ENCODE measurements at regions not wholly inside any gene's neighbourhood (a gene's known extent, or its start where the extent isn't known, plus 50 kb on each side); places are given as distances from the start of the nearest gene placed in this dataset.

DNA sequence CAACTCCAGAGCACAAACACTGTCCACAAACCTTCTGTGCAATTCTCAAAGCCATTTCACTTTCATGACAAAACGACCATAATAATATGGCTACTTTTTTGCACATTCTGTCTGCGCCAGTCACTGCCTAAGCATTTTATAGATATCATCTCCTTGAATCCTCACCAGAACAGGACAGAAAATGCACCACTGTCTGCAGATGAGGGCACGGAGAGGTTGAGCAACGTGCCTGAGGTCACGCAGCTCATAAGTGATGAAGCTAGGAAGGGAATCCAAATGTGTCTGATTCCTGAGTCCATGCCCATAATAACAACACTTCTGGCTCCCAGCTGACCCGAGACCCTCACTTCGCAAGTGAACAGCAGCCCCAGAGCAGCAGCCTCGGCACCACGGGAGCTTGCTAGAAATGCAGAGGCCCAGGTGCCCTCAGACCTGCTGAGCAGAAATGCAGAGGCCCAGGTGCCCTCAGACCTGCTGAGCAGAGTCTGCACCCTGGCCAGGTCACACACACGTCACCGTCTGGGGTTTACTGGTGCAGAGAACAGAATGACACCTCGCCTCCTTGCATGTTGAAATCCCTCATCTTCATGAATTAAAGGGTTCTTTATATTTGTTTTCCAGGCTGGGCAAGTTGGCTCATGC is 265.2 kb downstream of the BMP7 start:
- no peak for DNase-seq (ENCODE audit: unreplicated experiment)
- TF ChIP-seq, protein P1, sequence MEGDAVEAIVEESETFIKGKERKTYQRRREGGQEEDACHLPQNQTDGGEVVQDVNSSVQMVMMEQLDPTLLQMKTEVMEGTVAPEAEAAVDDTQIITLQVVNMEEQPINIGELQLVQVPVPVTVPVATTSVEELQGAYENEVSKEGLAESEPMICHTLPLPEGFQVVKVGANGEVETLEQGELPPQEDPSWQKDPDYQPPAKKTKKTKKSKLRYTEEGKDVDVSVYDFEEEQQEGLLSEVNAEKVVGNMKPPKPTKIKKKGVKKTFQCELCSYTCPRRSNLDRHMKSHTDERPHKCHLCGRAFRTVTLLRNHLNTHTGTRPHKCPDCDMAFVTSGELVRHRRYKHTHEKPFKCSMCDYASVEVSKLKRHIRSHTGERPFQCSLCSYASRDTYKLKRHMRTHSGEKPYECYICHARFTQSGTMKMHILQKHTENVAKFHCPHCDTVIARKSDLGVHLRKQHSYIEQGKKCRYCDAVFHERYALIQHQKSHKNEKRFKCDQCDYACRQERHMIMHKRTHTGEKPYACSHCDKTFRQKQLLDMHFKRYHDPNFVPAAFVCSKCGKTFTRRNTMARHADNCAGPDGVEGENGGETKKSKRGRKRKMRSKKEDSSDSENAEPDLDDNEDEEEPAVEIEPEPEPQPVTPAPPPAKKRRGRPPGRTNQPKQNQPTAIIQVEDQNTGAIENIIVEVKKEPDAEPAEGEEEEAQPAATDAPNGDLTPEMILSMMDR (IDR thresholded peaks at IDR 0.05; ENCODE audit: unreplicated experiment), result no peak

DNA sequence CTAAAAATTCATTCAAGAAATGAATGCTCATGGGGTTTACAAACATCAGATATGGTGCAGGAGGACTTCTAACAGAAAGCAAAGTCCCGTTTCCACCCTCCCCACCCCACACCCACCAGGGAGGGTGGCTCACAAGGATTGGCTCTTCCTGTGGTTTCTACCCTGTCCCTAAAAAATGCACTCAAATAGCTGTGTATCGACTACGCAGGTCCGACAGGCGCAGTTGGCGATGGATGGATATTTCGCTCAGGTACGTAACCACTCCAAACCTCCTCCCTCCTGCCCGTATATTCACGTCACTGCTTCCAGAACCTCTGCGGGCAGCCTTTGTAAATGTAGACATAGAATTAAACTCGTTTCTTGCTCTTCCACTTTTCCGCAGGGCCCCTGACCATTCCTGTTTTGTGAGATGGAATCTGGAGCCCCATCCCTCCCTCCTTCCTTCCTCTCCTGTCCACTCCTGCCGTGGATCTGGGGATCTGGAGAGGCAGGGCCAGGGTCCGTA is 264.3 kb downstream of the BMP7 start:
- peaks cover 8% of the 10 kb centered on the region for H3K27me3 Mint-ChIP-seq (ENCODE audit: insufficient read depth, unreplicated experiment)
- intact Hi-C loops (cut with micrococcal nuclease), result no loop called here
- H3K4me3 Mint-ChIP-seq (ENCODE audit: unreplicated experiment), result no peak overlapping the region
- H3K4me1 Mint-ChIP-seq (ENCODE audit: insufficient read depth, unreplicated experiment), result peaks cover 6% of the 10 kb centered on the region
- no peak for DNase-seq (ENCODE audit: unreplicated experiment)
- ChIA-PET POLR2A (interaction anchor here (0.7 kb wide), 1 partner anchor 11 kb away, joined by 3 read pairs; no protein-coding TSS in a partner anchor), CTCF (no interaction called here)
- TF ChIP-seq, protein P1 (IDR thresholded peaks at IDR 0.05; ENCODE audit: unreplicated experiment), result no peak
- no peak overlapping the region for H3K27ac Mint-ChIP-seq (ENCODE audit: low read depth, unreplicated experiment)
- H3K36me3 Mint-ChIP-seq (ENCODE audit: insufficient read depth, unreplicated experiment), result no peaks in the 10 kb centered on the region
- BruUV-seq (replicated peaks), result no TSS peak
- no peaks in the 10 kb centered on the region for H3K9me3 Mint-ChIP-seq (ENCODE audit: unreplicated experiment)

More for the DNA sequence above, 265.2 kb downstream of the BMP7 start:
- H3K4me3 Mint-ChIP-seq (ENCODE audit: unreplicated experiment), result no peak overlapping the region
- ChIA-PET CTCF (interaction anchor here (0.7 kb wide), 1 partner anchor 60 kb away, joined by 3 read pairs; no protein-coding TSS in a partner anchor), POLR2A (interaction anchor here (0.7 kb wide), 1 partner anchor 10 kb away, joined by 3 read pairs; no protein-coding TSS in a partner anchor)
- no peaks in the 10 kb centered on the region for H3K9me3 Mint-ChIP-seq (ENCODE audit: unreplicated experiment)
- no TSS peak for BruUV-seq (replicated peaks)
- intact Hi-C loops (cut with micrococcal nuclease), result no loop called here
- no peaks in the 10 kb centered on the region for H3K27me3 Mint-ChIP-seq (ENCODE audit: insufficient read depth, unreplicated experiment)
- no peaks in the 10 kb centered on the region for H3K36me3 Mint-ChIP-seq (ENCODE audit: insufficient read depth, unreplicated experiment)
- H3K4me1 Mint-ChIP-seq (ENCODE audit: insufficient read depth, unreplicated experiment), result no peaks in the 10 kb centered on the region
- no peak overlapping the region for H3K27ac Mint-ChIP-seq (ENCODE audit: low read depth, unreplicated experiment)

DNA sequence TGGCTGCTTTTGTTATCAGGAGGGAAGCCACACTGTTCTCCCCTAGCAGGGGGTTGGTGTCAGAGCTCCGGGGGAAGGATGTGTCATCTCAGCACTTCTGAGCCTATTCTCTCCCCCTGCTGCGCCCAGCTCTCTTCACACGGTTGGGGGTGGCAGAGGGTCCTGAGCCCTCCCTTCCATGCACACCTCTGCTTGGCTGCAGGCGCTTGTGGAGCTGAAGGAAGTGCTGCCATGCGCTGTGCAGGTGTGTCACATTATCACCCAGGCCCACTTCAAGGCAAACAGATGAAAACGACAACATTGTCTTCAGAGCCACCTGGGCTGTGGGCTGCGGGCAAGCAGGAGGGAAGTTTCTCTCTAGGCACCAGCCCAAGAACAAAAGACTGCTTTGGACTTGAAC is 263.4 kb downstream of the BMP7 start:
- ChIA-PET POLR2A (interaction anchor here (1.4 kb wide), 1 partner anchor 40 kb away, joined by 6 read pairs; no protein-coding TSS in a partner anchor), CTCF (no interaction called here)
- TF ChIP-seq, protein P1 (IDR thresholded peaks at IDR 0.05; ENCODE audit: unreplicated experiment), result no peak
- no peak for DNase-seq (ENCODE audit: unreplicated experiment)
- no peak overlapping the region for H3K4me3 Mint-ChIP-seq (ENCODE audit: unreplicated experiment)
- intact Hi-C loops (cut with micrococcal nuclease), result no loop called here
- H3K27me3 Mint-ChIP-seq (ENCODE audit: insufficient read depth, unreplicated experiment), result peaks cover 16% of the 10 kb centered on the region
- H3K36me3 Mint-ChIP-seq (ENCODE audit: insufficient read depth, unreplicated experiment), result no peaks in the 10 kb centered on the region
- H3K4me1 Mint-ChIP-seq (ENCODE audit: insufficient read depth, unreplicated experiment), result peaks cover 15% of the 10 kb centered on the region
- BruUV-seq (replicated peaks), result no TSS peak
- no peak overlapping the region for H3K27ac Mint-ChIP-seq (ENCODE audit: low read depth, unreplicated experiment)
- H3K9me3 Mint-ChIP-seq (ENCODE audit: unreplicated experiment), result no peaks in the 10 kb centered on the region

DNA sequence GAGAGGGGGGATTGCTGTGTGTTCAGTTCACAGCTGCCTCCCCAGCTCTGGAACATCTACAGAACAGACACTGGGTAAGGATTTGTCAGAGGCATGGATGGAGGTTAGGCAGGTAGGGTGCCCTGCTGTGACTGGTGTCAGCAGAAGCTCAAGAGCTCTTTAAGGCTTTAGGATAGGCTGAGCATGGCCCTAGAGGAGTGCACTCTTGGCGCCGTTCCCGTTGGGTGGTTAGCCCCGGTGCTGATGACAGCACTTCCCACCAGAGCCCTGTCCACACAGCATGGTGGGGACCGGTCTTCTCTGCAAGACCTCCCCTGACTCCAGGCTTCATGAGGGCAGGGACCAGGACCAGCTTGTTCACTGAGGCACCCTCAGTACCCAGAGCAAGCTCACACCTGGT is 262.0 kb downstream of the BMP7 start:
- CTCF ChIA-PET, result interaction anchor here (0.6 to 1.3 kb wide), 7 partner anchors 9 to 1260 kb away, joined by 3 to 6 read pairs (median 3); no protein-coding TSS in a partner anchor
- Mint-ChIP-seq H3K27ac (ENCODE audit: low read depth, unreplicated experiment) (no peak overlapping the region), H3K4me1 (ENCODE audit: insufficient read depth, unreplicated experiment) (peaks cover 19% of the 10 kb centered on the region), H3K9me3 (ENCODE audit: unreplicated experiment) (no peaks in the 10 kb centered on the region), H3K27me3 (ENCODE audit: insufficient read depth, unreplicated experiment) (peaks cover 16% of the 10 kb centered on the region), H3K36me3 (ENCODE audit: insufficient read depth, unreplicated experiment) (no peaks in the 10 kb centered on the region), H3K4me3 (ENCODE audit: unreplicated experiment) (no peak overlapping the region)
- TF ChIP-seq, protein P1 (IDR thresholded peaks at IDR 0.05; ENCODE audit: unreplicated experiment), result no peak
- DNase-seq (ENCODE audit: unreplicated experiment), result no peak
- no TSS peak for BruUV-seq (replicated peaks)
- intact Hi-C loops (cut with micrococcal nuclease), result no loop called here
- POLR2A ChIA-PET, result no interaction called here
